GM12878 (cell line): ENCODE measurements at regions not wholly inside any gene's neighbourhood (a gene's known extent, or its start where the extent isn't known, plus 50 kb on each side); places are given as distances from the start of the nearest gene placed in this dataset.

Experiments
- EZH2 ChIP-seq: IDR thresholded peaks from 2 replicates; pipeline ENCODE4 v1.6.1; 2012; ENCODE audit warnings: low read depth, mild to moderate bottlenecking, control low read depth, inconsistent platforms, low read length, borderline replicate concordance; ENCODE audit not compliant: control insufficient read depth
- RAD21 ChIP-seq: IDR thresholded peaks from 2 replicates; pipeline ENCODE4 v1.6.1; 2011; ENCODE audit warnings: mild to moderate bottlenecking, low read depth, low read length, moderate library complexity; ENCODE audit not compliant: insufficient read depth
- ZNF274 ChIP-seq: IDR thresholded peaks from one replicate; pipeline ENCODE4 v1.8.0; 2011; ENCODE audit not compliant: insufficient read length, insufficient read depth

DNA sequence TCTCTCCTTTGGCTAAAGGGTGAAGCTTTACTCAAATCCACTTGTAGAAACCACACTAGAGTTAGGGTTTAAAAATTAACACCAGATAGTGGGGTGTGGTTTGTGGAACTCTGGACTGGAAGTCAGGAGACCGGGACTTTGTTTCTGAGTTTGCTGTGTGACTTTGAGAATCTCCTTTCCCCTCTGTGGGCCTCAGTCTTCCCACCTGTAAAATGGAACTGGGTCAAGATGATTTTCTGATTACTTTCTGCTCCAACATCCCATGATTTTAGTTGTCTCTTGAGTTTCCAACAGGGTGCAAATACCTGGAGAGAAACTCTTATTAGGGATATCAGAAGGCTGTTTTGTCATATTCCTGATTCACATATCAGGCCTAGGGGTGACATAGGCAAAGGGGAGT is 301.0 kb downstream of the MIAT start:
- TF ChIP-seq EZH2 (no peak), ZNF274 (no peak), RAD21 (no peak)
